Glutamatergic neuron (in vitro differentiated cells): ENCODE measurements at regions not wholly inside any gene's neighbourhood (a gene's known extent, or its start where the extent isn't known, plus 50 kb on each side); places are given as distances from the start of the nearest gene placed in this dataset.

Source experiments
- DNase-seq: peaks from one replicate; pipeline ENCODE4 v3.0.0; 2022
- H3K27ac Mint-ChIP-seq: one replicate; pipeline ENCODE4 v1.8.0; 2020; ENCODE audit warnings: mild to moderate bottlenecking, mixed read lengths, inconsistent platforms; ENCODE audit not compliant: unreplicated experiment
- H3K27me3 Mint-ChIP-seq: one replicate; pipeline ENCODE4 v1.8.0; 2020; ENCODE audit warnings: mild to moderate bottlenecking, moderate library complexity, mixed read lengths, inconsistent platforms; ENCODE audit not compliant: unreplicated experiment
- H3K36me3 Mint-ChIP-seq: one replicate; pipeline ENCODE4 v1.8.0; 2020; ENCODE audit warnings: mild to moderate bottlenecking, mixed read lengths, inconsistent platforms; ENCODE audit not compliant: unreplicated experiment
- H3K4me1 Mint-ChIP-seq: one replicate; pipeline ENCODE4 v1.8.0; 2020; ENCODE audit warnings: mild to moderate bottlenecking, low read depth, mixed read lengths, inconsistent platforms; ENCODE audit not compliant: unreplicated experiment
- H3K4me3 Mint-ChIP-seq: one replicate; pipeline ENCODE4 v1.8.0; 2020; ENCODE audit warnings: mild to moderate bottlenecking, mixed read lengths, inconsistent platforms; ENCODE audit not compliant: unreplicated experiment
- H3K9me3 Mint-ChIP-seq: one replicate; pipeline ENCODE4 v1.8.0; 2020; ENCODE audit warnings: mild to moderate bottlenecking, moderate library complexity, mixed read lengths, inconsistent platforms; ENCODE audit not compliant: unreplicated experiment
- TF ChIP-seq, protein P1 (sequence below): fragments of 200-600 bp; sonication (generic); IDR thresholded peaks from one replicate; pipeline ENCODE4 v1.5.0; 2021; ENCODE audit not compliant: partially characterized antibody, unreplicated experiment

DNA sequence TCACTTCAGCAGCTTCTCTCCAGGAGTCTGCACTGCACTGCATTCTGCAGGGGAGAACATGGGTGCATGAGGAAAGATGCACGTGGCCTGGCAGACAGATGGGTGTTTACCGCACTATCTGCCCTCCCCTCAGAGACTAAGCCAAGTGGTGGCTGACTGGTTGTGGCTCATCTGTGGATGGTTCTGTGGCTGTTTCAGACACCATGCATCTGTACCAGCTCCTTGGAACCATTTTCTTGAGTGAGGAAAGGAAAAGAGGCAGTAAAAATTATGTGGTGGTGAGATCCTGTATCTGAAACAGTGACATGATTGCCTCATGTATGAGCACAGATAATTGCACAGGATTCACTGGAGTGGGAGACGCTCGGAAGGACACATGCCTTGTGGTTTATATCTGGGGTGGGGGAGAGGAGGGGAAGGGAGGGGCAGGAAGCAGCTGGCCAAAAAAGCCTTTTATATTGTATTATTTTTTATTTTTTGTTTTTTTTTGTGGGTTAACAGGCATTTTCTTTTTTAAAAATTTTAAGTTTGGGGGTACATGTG, 161.7 kb downstream of the ERMARD start:
- H3K4me3 Mint-ChIP-seq: no peak overlapping the region
- H3K4me1 Mint-ChIP-seq: peaks cover 4% of the 10 kb centered on the region
- H3K27ac Mint-ChIP-seq: no peak overlapping the region
- peaks cover under 1% of the 10 kb centered on the region for H3K27me3 Mint-ChIP-seq
- no peaks in the 10 kb centered on the region for H3K36me3 Mint-ChIP-seq
- peaks cover 9% of the 10 kb centered on the region for H3K9me3 Mint-ChIP-seq
- TF ChIP-seq, protein P1, sequence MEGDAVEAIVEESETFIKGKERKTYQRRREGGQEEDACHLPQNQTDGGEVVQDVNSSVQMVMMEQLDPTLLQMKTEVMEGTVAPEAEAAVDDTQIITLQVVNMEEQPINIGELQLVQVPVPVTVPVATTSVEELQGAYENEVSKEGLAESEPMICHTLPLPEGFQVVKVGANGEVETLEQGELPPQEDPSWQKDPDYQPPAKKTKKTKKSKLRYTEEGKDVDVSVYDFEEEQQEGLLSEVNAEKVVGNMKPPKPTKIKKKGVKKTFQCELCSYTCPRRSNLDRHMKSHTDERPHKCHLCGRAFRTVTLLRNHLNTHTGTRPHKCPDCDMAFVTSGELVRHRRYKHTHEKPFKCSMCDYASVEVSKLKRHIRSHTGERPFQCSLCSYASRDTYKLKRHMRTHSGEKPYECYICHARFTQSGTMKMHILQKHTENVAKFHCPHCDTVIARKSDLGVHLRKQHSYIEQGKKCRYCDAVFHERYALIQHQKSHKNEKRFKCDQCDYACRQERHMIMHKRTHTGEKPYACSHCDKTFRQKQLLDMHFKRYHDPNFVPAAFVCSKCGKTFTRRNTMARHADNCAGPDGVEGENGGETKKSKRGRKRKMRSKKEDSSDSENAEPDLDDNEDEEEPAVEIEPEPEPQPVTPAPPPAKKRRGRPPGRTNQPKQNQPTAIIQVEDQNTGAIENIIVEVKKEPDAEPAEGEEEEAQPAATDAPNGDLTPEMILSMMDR: no peak
- DNase-seq: no peak

DNA sequence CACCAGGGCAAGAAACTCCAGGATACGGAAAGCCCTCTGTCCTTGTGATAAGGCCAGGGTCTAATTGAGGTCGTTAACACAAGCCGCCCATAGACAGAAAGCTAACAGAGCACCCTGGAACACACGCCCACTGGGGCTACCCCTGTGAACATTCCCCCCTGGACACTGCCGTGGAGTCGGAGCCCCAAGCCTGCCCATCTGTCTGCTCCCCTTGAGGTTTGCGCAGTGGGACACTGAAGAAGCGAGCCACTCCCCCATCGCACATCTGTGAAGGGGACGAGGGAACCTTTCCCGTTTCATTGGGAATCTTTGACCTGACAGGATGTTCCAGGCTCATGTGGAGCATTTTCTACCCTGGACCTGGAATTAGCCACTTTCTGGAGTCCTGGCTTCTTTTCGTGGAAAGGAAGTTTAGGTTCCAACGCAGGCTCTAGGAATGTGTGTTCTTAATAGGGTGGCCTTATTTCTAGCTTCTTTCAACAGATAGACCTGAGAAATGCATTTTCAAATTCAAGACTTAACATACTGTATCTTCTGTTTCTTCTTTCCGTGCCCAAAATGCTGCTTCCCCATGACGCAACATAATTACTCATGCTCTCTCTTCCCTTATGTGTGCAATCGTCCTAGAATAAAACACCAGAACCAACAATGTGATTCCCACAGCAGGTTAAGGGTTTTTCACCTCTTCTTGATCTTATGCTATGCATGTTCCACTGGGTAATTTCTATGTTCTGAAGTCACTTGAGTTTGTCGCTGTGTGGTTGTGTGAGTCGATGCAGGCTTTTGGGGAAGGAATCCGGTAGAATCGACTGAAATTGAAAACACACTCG, 161.1 kb downstream of the ERMARD start:
- Mint-ChIP-seq H3K4me1 (peaks cover 3% of the 10 kb centered on the region), H3K36me3 (no peaks in the 10 kb centered on the region), H3K4me3 (no peak overlapping the region), H3K27me3 (peaks cover 3% of the 10 kb centered on the region), H3K27ac (no peak overlapping the region), H3K9me3 (peaks cover 7% of the 10 kb centered on the region)
- TF ChIP-seq, protein P1: no peak
- no peak for DNase-seq

DNA sequence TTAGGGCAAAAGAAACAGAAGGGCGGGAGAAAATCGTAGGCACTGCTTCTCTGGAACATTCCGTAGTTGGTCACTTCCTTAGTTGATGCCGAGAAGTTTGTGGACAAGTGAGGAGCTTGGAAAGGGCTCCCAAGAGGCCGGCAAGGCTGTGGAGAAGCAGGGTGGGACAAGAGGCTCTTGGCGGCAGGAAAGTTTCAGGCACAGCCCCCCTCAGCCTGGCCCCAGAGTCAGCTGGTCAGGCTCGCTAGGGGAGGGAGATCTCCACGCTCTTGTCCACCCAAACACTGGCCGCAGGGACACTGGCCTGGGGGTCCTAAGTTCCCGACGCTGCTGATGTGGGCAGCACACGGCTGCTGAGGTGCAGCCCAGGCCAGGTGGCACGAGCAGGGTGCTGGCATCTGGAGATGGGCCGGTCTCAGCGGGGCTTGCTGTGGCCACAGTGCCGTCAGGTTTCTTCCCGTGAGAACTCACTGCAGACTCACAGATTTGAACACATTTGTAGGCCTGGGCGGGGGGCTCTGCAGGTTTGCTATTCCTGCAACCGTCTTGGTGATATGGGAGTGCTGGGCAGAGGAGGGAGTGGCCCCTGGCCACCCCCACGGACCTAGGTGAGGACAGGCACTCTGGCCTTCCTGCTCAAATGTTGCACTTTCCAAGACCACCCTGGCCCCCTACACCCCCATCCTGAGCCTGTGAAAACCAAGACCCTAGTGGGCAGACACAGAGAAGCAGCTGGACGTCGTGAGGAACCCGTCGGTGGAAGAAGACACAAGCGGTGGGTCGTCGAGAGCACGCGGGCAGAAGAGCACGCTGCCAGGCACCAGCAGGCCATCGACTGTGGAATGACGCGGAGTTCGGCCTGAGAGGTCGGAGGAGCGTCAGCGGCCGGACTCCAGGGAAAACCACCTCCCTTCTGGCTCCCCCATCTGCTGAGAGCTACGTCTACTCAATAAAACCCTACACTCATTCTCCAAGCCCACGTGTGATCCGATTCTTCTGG, 160.1 kb downstream of the ERMARD start:
- peaks cover 6% of the 10 kb centered on the region for H3K9me3 Mint-ChIP-seq
- TF ChIP-seq, protein P1: no peak
- peaks cover 6% of the 10 kb centered on the region for H3K4me1 Mint-ChIP-seq
- peaks cover 4% of the 10 kb centered on the region for H3K27me3 Mint-ChIP-seq
- DNase-seq: no peak
- no peaks in the 10 kb centered on the region for H3K36me3 Mint-ChIP-seq
- H3K4me3 Mint-ChIP-seq: no peak overlapping the region
- H3K27ac Mint-ChIP-seq: no peak overlapping the region

DNA sequence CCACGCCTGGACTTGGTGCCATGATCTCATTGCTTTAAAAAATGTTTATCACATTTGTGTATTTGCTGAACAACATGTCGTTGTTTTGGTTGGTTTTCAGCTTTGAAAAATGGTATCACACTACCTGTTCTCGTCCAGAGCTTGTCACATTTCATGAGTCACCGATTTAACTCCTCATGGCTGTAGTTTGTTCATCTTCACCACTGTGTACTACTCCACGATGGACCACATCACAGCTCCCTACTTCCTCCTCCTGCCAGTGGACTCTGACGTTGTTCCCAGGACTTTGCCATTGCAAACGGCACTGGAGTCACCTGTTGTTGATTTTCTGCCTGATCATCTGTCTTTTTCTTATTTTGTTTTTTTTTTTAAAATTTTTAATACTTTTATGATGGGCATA, 157.7 kb downstream of the ERMARD start:
- Mint-ChIP-seq H3K27me3 (peaks cover 4% of the 10 kb centered on the region), H3K9me3 (peaks cover 8% of the 10 kb centered on the region)

More for the DNA sequence above, 157.7 kb downstream of the ERMARD start:
- no peak for DNase-seq
- Mint-ChIP-seq H3K4me1 (peaks cover 11% of the 10 kb centered on the region), H3K36me3 (no peaks in the 10 kb centered on the region), H3K4me3 (no peak overlapping the region), H3K27ac (no peak overlapping the region)
- TF ChIP-seq, protein P1: no peak
